Hematopoietic multipotent progenitor cell treated with erythropoietin and hydrocortisone succinate and interleukin-3 and kit ligand, for 4 days (in vitro differentiated cells): ENCODE measurements at regions not wholly inside any gene's neighbourhood (a gene's known extent, or its start where the extent isn't known, plus 50 kb on each side); places are given as distances from the start of the nearest gene placed in this dataset.
A peak's percentile ranks its signal among the peaks of the same experiment; 100 is the strongest.
"Not testable (repeated sequence)": the region's sequence is repeated elsewhere in the genome, so short reads cannot be mapped to it uniquely, and the experiment has no call there.

Experiments
- DNase-seq: peaks from one replicate; pipeline ENCODE4 v3.0.0-alpha.2; 2015

DNA sequence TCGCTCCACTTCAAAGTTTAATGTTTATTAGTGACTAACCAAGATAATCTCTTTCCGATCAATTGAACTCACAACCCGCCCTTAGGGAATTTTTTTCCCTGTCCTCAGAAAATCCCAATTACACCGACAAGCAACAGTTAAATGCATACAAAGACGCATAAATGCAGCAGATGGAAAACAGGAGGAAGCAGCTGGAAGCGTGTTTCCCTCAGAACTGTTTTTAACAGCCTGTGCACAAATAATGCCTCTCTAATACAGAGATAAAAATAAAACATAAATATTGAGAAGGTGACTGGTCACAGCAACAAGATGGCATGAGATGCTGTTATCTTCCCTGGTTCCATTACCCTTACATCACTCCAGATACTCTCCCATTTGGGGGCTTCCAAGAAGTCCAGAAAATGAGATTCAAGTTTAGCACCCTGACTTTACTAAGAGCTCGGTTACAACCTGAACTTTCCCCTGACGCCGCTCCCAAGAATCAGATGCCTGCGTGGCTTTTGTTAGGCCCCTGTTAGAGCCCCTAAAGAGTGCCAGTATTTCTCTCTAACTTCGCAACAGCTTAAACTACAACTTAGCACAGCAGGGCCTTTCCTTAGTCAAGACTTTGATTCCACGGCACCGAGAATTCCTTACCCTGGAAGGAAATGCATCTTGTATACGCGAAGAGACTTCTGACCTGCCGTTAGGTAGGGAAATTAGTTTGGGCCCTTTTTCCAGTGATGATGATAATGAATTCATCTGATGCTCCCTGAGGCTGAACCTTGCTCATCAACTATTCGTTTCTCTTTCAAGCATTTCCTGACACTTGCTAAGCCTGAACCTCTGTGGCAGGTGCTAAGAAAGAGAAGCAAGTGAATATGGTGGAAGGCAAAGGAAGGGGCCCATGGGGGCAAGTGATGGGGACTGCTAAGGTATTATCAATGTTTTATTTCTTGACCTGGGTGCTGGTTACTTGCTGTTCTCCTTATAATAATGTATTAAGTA is 137.7 kb upstream of the SMYD2 start:
- no peak for DNase-seq

GRCh38 chr1:214144521-214144920 is 136.4 kb upstream of the SMYD2 start:
- DNase-seq: not testable (repeated sequence)

DNA sequence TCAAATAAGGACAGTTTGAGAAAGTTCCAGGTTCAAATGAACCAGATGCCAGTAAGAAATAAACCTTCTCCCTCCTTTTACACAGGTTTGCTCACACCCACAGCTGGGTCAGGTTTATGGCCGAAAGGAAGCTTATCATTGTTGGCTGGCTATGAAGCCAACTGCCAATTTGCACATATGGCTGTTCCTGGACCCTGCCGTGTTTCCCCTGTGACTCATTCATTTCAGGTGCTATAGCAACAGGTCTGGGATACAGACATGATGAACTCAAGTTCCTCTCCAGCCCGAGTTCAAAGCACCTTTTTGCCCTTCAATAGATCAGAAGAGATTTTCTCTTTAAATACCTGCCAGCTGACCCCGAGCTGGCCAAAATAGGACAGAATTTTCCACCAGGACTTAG is 134.4 kb upstream of the SMYD2 start:
- no peak for DNase-seq

GRCh38 chr1:214154596-214155292 is 126.2 kb upstream of the SMYD2 start:
- DNase-seq: no peak

DNA sequence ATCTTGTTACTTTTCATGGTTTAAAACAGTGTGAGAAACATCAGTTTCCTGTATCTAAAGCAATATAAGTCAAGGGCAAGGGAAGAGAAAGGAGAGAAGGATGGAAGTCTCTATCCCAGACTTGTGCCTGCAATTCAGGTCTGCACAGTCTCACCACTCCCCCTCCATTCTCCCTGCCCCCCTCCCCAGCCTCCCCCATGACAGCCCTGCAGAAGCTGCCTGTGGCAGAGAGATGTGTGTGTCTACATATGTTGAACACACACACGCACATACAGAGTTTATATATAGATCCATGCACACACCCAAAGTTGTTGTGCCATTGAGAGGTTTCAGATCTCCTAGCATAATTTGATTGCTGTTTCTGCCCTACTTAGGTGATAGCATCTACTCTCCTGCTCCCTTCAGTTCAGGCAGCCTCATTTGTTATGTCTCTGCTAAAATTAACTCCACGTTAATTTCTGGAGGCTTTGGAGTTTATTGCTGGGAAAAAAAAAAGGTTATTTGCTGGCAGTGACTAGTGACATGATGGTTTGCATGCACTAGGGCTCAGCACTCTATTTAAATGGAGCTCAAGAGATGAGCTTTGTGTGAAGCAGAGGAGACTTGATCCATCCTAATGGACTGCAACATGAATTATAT is 124.9 kb upstream of the SMYD2 start:
- DNase-seq: no peak

GRCh38 chr1:214164173-214164572 is 116.8 kb upstream of the SMYD2 start:
- DNase-seq: no peak

DNA sequence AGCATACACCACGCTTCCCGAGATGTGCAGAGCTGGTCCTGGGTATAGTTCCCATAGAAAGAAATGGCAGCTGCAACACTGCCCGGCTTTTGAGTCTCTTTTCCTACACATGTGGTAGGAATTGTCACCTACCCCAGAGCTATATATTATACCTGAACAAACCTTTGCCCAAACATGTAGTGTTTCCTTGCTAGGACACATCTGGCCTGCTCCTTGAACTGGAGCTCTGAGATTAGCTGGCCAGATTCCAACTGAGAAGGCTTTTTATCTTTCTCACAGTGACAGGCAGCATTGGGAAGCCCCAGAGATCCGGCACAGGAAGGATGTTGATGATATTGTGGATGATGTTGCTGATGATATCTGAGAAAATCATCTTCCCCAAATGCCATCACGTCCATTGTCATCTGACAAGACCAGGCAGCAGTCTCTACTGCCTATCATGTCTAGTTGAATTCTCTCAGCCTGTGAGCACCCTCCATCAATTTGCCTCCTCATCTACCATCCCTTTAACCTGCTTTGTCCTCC is 115.0 kb upstream of the SMYD2 start:
- DNase-seq: no peak

DNA sequence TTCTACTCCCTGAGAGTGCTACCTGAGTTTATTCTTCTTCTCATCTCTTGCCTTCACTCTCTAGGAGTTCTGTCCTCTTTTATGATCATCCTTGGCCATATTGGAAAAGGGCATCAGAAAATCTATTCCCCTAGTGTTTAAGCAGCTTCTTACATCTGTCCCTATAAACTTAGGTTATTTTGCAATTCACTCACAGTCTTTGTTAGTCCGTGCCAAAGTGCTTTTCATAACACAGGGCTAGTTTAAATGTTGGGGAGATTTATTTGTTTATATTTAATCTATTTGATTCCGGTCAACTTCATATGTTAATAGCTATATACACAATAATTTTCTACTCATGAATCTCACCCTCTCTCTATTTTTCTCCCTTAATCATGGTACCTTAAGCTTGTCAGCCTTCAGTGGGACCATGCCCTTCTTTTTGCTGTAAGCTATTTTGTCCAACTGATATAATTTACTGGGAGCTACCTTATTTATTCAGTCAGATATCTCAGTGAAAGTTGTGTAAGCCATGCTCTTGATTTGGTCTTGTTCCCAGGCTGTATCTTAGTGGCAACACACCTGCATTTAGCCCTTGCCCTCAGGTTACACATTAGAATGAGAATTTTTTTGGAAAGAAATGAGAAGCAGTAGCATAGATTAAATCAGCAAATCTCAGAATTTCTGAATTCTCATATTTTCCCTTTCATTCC is 106.3 kb upstream of the SMYD2 start:
- DNase-seq: no peak

DNA sequence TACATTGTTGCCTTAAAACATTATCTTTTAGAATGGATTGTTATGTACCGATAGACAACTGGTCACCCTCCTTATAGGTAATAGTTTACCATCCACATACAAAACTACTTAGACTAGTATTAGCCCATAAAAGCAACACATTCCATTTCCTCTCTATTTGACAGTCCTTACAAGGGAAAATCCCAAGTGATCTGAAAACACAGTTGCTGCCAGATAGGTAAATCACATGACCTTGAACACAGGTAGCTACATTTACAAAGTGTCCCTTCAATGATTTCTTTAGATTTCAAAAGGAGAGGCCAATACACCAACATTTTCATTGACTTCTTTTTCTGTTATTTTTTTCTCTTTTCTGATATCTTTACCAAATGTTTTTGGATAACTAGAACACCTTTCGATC is 102.9 kb upstream of the SMYD2 start:
- DNase-seq: no peak

DNA sequence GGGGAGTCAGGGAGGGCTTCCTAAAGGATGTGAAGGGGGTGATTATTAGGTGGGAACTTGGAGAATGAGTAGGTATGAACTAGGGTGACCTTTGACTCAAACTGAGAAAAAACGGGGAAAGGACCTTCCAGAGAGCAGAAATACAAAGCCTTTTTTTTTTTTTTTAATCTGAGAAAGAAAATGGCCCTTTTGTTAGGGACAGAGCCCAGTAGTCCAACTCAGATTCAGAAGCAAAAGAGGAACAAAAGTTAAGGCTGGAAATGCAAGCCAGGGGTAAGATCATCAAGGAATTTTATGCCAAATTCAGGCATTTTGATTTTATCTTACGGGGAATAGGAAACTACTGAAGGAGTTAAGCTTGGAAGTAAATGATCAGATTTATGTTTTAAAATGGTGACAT is 96.0 kb upstream of the SMYD2 start:
- DNase-seq: no peak

- no peak for DNase-seq
Measured at GRCh38 chr1:214186103-214186824, 94.7 kb upstream of the SMYD2 start.

- DNase-seq: peak; percentile 11
Measured at GRCh38 chr1:214187121-214187900, 93.6 kb upstream of the SMYD2 start.

DNA sequence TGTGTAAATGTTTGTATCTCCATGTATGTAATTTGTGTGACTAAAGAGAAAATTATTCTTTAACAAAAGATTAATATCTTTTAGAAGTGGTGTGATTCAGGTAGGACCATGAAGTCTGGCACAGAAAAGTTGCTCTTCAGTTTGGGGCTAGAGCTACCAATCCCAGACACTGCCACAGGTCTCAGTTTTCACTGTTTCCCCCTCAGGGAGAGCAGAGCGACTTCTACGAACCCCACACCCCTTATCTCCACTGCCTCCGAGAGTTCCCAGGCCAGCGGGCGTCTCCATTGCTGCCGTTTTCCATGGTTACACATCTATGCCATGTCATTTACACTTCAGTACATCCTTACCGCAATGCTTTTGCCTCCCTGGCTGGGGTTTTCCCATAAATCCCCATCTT is 93.0 kb upstream of the SMYD2 start:
- no peak for DNase-seq

GRCh38 chr1:214188835-214189234 is 92.1 kb upstream of the SMYD2 start:
- DNase-seq: no peak

GRCh38 chr1:214192825-214193643 is 87.9 kb upstream of the SMYD2 start:
- DNase-seq: no peak

DNA sequence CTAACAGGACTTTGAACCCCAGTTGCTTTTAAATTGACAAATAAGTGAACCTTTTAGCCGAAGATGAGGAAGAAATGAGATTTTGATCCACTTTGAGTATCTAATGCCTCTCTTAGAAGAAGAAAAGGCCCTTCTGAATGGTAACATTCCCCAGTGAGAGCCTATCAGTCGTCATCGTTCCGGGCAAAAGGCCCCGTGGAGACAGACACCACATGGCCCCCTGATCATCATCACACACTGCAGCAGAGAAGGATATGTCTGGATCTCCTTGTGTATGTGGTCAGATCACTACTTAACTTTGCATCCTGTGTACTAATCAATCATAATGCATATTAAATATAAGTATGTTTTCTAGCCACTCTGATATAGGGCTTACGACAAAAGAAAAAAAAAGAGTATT is 87.3 kb upstream of the SMYD2 start:
- DNase-seq: no peak

- peak; percentile 11 for DNase-seq
Measured at GRCh38 chr1:214198571-214198970, 82.4 kb upstream of the SMYD2 start.

DNA sequence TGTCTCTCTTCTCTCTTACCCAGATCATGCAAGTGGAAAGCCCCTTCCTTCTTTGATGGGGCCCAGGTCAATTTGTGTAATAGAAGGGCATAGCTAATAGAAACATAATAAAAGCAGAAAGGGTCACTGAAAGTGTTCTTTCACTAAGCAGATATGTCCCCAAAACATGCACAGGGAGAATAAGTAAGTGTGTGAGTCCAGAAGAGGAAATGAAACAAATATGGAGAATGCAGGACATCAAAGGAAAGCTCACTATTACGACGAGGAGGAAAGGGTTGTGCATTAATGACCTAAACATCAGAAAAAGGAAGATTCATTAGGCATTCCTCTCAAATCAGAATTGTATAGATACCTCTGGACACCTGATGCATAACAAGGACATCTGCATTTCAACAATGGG is 81.4 kb upstream of the SMYD2 start:
- no peak for DNase-seq

DNA sequence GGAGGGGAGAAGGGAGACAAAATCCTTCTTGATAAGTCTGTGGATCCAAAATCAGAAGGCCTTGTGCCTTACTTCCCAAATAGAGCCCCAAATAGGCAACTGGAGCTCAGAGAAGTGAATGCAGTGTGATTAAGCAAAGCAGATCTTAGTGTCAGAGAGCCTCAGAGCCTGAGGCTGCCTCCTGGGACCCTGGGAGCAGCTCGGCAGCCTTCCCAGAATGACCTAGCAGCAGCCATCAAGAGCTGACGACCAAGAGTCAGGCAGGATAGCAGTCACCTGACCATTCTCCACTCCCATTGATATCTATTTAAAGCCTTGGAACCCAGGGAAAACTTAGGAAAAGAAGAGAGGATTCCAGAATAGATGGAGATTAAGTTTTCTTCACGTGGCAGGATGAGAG is 78.0 kb upstream of the SMYD2 start:
- DNase-seq: no peak

DNA sequence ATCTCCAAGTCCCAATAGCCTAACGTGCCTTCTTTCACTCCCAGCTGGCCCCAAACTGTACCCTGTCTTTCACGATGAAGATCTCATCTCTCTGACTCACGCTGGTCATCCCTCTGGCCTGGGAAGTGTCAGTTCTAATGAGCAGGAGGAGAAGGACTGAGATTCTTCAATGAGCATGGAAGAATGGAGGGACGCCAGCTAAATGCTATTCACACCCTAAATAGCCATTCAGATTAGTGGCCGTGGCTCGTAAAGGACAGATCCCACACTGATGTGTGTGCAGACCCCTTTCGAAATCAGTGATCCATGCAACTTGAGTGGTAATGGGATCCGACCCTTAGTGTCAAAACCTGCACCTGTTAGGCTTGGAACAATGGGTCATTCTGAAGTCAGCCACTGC is 75.9 kb upstream of the SMYD2 start:
- no peak for DNase-seq
